Subcutaneous abdominal adipose tissue (tissue), 5 donors: ENCODE measurements at regions not wholly inside any gene's neighbourhood (a gene's known extent, or its start where the extent isn't known, plus 50 kb on each side); places are given as distances from the start of the nearest gene placed in this dataset.

Experiments used
- H3K27ac ChIP-seq: one replicate; pipeline ENCODE4 v1.7.0; 2013; ENCODE audit warnings: low read depth, mild to moderate bottlenecking, inconsistent platforms, low read length, moderate library complexity
- H3K27me3 ChIP-seq, 5 donors: one replicate each; pipeline ENCODE4 v1.7.0; 2013; ENCODE audit warnings: low read length in 5 of 5, inconsistent platforms in 1 of 5; ENCODE audit not compliant: control insufficient read depth in 5 of 5, insufficient read depth in 4 of 5
- H3K36me3 ChIP-seq, 5 donors: one replicate each; pipeline ENCODE4 v1.7.0; 2013; ENCODE audit warnings: low read length in 5 of 5; ENCODE audit not compliant: control insufficient read depth in 5 of 5, insufficient read depth in 5 of 5
- H3K4me1 ChIP-seq, 5 donors: one replicate each; pipeline ENCODE4 v1.7.0; 2013; ENCODE audit warnings: low read length in 5 of 5, mild to moderate bottlenecking in 3 of 5, moderate library complexity in 1 of 5; ENCODE audit not compliant: control insufficient read depth in 5 of 5, insufficient read depth in 5 of 5
- H3K4me3 ChIP-seq, 5 donors: one replicate each; pipeline ENCODE4 v1.7.0; 2013; ENCODE audit warnings: low read length in 5 of 5, low read depth in 1 of 5
- H3K9ac ChIP-seq, 5 donors: one replicate each; pipeline ENCODE4 v1.7.0; 2013; ENCODE audit warnings: low read length in 5 of 5, mild to moderate bottlenecking in 4 of 5, moderate library complexity in 3 of 5
- H3K9me3 ChIP-seq, 5 donors: one replicate each; pipeline ENCODE4 v1.7.0; 2013; ENCODE audit warnings: low read length in 5 of 5; ENCODE audit not compliant: control insufficient read depth in 5 of 5
- donor health status: healthy.
- donor health status: healthy.
- donor health status: healthy.
- donor health status: healthy.
- donor health status: healthy.

GRCh38 chr12:105423237-105423636 is 92.7 kb downstream of the C12orf75 start:
- Histone ChIP-seq H3K36me3 (no peaks in the 10 kb centered on the region), H3K4me1 (no peaks in the 10 kb centered on the region), H3K4me3 (no peak overlapping the region), H3K27me3 (no peaks in the 10 kb centered on the region), H3K9me3 (no peaks in the 10 kb centered on the region), H3K9ac (no peak overlapping the region), H3K27ac (no peak overlapping the region)

- no peaks in the 10 kb centered on the region for H3K4me1 ChIP-seq
- H3K4me3 ChIP-seq, result no peak overlapping the region
- no peaks in the 10 kb centered on the region for H3K36me3 ChIP-seq
- no peaks in the 10 kb centered on the region for H3K9me3 ChIP-seq
- H3K27me3 ChIP-seq, result no peaks in the 10 kb centered on the region
- no peak overlapping the region for H3K27ac ChIP-seq
- no peak overlapping the region for H3K9ac ChIP-seq
These were observed 93.4 kb downstream of the C12orf75 start for GRCh38 chr12:105423921-105424320.

GRCh38 chr12:105425254-105426174 is 95.0 kb downstream of the C12orf75 start:
- no peaks in the 10 kb centered on the region for H3K36me3 ChIP-seq
- H3K4me3 ChIP-seq, result no peak overlapping the region
- no peaks in the 10 kb centered on the region for H3K4me1 ChIP-seq
- no peaks in the 10 kb centered on the region for H3K9me3 ChIP-seq
- H3K9ac ChIP-seq, result no peak overlapping the region
- H3K27me3 ChIP-seq, result no peaks in the 10 kb centered on the region
- H3K27ac ChIP-seq, result no peak overlapping the region

GRCh38 chr12:105426766-105427165 is 96.3 kb downstream of the C12orf75 start:
- H3K9me3 ChIP-seq, result no peaks in the 10 kb centered on the region
- H3K4me1 ChIP-seq, result no peaks in the 10 kb centered on the region
- H3K27ac ChIP-seq, result no peak overlapping the region
- H3K9ac ChIP-seq, result no peak overlapping the region
- H3K36me3 ChIP-seq, result no peaks in the 10 kb centered on the region
- H3K4me3 ChIP-seq, result no peak overlapping the region
- H3K27me3 ChIP-seq, result no peaks in the 10 kb centered on the region

- Histone ChIP-seq H3K27me3 (no peaks in the 10 kb centered on the region), H3K9ac (no peak overlapping the region), H3K27ac (no peak overlapping the region), H3K4me1 (no peaks in the 10 kb centered on the region), H3K9me3 (no peaks in the 10 kb centered on the region), H3K36me3 (no peaks in the 10 kb centered on the region), H3K4me3 (no peak overlapping the region)
These were observed 97.4 kb downstream of the C12orf75 start for GRCh38 chr12:105427883-105428282.

GRCh38 chr12:105428793-105429395 is 98.4 kb downstream of the C12orf75 start:
- Histone ChIP-seq H3K9ac (no peak overlapping the region), H3K36me3 (no peaks in the 10 kb centered on the region), H3K27ac (no peak overlapping the region), H3K9me3 (no peaks in the 10 kb centered on the region), H3K4me1 (no peaks in the 10 kb centered on the region), H3K27me3 (no peaks in the 10 kb centered on the region), H3K4me3 (no peak overlapping the region)

- Histone ChIP-seq H3K27ac (no peak overlapping the region), H3K4me3 (no peak overlapping the region), H3K9ac (no peak overlapping the region), H3K4me1 (no peaks in the 10 kb centered on the region), H3K27me3 (no peaks in the 10 kb centered on the region), H3K36me3 (no peaks in the 10 kb centered on the region), H3K9me3 (no peaks in the 10 kb centered on the region)
These were observed 99.0 kb downstream of the C12orf75 start for GRCh38 chr12:105429511-105429910.

GRCh38 chr12:105431537-105432100 is 101.1 kb downstream of the C12orf75 start:
- H3K9me3 ChIP-seq, result no peaks in the 10 kb centered on the region
- H3K27ac ChIP-seq, result no peak overlapping the region
- no peaks in the 10 kb centered on the region for H3K27me3 ChIP-seq
- H3K36me3 ChIP-seq, result no peaks in the 10 kb centered on the region
- no peak overlapping the region for H3K4me3 ChIP-seq
- no peaks in the 10 kb centered on the region for H3K4me1 ChIP-seq
- no peak overlapping the region for H3K9ac ChIP-seq

GRCh38 chr12:105433804-105434203 is 103.3 kb downstream of the C12orf75 start:
- Histone ChIP-seq H3K4me1 (no peaks in the 10 kb centered on the region), H3K4me3 (no peak overlapping the region), H3K9ac (no peak overlapping the region), H3K36me3 (no peaks in the 10 kb centered on the region), H3K9me3 (peaks cover 0 to 3% (median 0%) of the 10 kb centered on the region in 5 donors), H3K27me3 (no peaks in the 10 kb centered on the region), H3K27ac (no peak overlapping the region)

- Histone ChIP-seq H3K9me3 (peaks cover 0 to 9% (median 0%) of the 10 kb centered on the region in 5 donors), H3K4me3 (no peak overlapping the region), H3K36me3 (no peaks in the 10 kb centered on the region), H3K27ac (no peak overlapping the region), H3K4me1 (no peaks in the 10 kb centered on the region), H3K9ac (no peak overlapping the region), H3K27me3 (no peaks in the 10 kb centered on the region)
These were observed 106.1 kb downstream of the C12orf75 start for GRCh38 chr12:105436636-105437035.
